WERI-Rb-1 (cell line): ENCODE measurements at regions not wholly inside any gene's neighbourhood (a gene's known extent, or its start where the extent isn't known, plus 50 kb on each side); places are given as distances from the start of the nearest gene placed in this dataset.

ENCODE experiments used
- DNase-seq: peaks from one replicate; pipeline ENCODE4 v3.0.0-alpha.2; 2020
- H3K27ac ChIP-seq: fragments of 250-450 bp; sonication (Bioruptor Pico); 2 replicates; pipeline ENCODE4 v1.5.1; 2020; ENCODE audit warnings: mild to moderate bottlenecking, moderate library complexity
- H3K27me3 ChIP-seq: fragments of 250-450 bp; sonication (Bioruptor Pico); 2 replicates; pipeline ENCODE4 v1.5.1; 2021; ENCODE audit warnings: mild to moderate bottlenecking, low read depth, moderate library complexity; ENCODE audit not compliant: insufficient read depth, severe bottlenecking
- H3K36me3 ChIP-seq: fragments of 250-450 bp; sonication (Bioruptor Pico); 2 replicates; pipeline ENCODE4 v1.5.1; 2020; ENCODE audit warnings: mild to moderate bottlenecking, moderate library complexity
- H3K4me3 ChIP-seq: 2 replicates; pipeline ENCODE4 v1.5.1; 2011; ENCODE audit warnings: low read depth, mild to moderate bottlenecking, control low read depth, low read length
- H3K9me3 ChIP-seq: fragments of 250-450 bp; sonication (Bioruptor Pico); 2 replicates; pipeline ENCODE4 v1.5.1; 2021; ENCODE audit warnings: mild to moderate bottlenecking, moderate library complexity; ENCODE audit not compliant: severe bottlenecking
- TF ChIP-seq, protein P1 (sequence below): IDR thresholded peaks from 2 replicates; pipeline ENCODE4 v1.5.1; 2011; ENCODE audit warnings: low read depth, mild to moderate bottlenecking, control low read depth, inconsistent platforms, low read length

DNA sequence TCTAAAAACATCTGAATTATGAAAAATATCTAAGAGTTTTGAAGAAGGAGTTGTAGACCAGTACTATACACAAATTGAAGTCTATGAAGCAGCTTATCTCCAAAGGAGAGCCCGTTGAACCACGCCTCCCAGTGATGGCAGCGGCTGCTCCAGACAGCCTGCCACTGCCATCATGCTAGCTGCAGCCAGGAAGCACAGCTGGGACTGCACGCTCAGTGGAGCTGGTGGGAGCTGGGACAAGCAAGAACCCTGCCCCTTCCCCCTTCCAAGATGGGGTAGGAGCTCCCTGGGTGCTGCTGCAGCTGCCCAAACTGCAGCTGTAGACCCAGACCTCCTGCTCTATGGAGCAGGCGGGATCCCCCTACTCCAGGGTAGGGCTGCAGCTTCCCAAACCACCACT, 124.7 kb upstream of the SPATS2L start:
- Histone ChIP-seq H3K4me3 (no peak overlapping the region), H3K9me3 (no peaks in the 10 kb centered on the region), H3K27me3 (no peaks in the 10 kb centered on the region), H3K36me3 (no peaks in the 10 kb centered on the region), H3K27ac (no peak overlapping the region)
- no peak for DNase-seq
- TF ChIP-seq, protein P1, sequence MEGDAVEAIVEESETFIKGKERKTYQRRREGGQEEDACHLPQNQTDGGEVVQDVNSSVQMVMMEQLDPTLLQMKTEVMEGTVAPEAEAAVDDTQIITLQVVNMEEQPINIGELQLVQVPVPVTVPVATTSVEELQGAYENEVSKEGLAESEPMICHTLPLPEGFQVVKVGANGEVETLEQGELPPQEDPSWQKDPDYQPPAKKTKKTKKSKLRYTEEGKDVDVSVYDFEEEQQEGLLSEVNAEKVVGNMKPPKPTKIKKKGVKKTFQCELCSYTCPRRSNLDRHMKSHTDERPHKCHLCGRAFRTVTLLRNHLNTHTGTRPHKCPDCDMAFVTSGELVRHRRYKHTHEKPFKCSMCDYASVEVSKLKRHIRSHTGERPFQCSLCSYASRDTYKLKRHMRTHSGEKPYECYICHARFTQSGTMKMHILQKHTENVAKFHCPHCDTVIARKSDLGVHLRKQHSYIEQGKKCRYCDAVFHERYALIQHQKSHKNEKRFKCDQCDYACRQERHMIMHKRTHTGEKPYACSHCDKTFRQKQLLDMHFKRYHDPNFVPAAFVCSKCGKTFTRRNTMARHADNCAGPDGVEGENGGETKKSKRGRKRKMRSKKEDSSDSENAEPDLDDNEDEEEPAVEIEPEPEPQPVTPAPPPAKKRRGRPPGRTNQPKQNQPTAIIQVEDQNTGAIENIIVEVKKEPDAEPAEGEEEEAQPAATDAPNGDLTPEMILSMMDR, result no peak

DNA sequence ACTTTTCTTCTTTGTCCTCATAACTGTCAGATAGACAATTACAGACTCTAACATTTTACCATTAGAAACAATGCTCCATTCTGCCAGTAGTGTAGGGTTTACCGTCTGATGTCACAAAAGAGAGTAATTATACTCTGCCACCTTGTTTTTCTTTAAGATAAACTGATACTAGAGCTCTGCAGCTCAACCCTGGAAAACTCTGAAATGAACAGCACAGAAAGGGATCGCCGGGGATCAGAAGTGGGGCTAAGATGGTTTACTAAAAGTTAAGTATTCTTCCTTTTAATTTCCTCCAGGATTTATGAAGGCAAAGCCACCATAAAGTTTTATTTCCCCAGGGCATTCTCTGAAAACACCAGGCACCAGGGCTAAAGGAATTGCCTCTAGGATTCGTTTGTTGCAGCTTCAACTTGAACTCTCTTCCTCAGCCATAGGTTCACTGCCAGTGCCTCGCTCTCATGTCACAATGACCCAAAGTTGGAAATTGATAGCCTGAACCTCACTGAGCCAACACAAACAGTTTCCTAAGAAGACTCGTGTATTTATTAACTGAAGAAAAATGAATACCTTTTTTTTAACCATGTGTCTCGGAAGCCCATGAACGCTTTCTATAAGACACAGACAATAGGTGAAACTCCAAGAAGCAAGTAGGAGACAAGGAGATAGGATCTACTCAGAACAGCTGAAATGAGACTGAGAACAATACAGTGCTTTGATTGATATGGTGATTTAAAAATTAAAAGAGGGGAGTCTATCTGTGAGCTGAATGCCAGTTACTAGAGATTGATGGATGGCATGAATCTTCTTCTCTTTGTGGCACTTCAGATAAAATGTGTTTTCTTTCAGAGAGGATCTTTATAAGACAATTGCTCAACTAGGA, 121.5 kb upstream of the SPATS2L start:
- no peak for DNase-seq
- TF ChIP-seq, protein P1, result no peak

DNA sequence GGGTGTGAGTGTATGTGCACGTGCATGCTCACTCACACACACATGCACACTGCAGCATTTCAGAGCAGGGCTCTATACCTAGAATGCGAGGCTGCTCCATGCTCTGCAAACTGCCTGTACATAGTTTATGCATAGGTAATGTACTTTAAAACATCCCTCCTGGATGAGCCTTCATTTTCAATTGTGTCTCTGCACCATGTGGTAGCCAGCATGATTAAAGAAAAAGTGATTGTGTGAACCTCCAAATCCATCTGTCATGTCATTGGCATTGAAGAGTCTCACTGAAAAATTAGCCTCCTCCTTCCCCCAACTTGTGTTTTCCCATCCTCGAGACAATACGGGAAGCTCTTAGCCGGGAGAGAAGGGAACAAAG, 120.9 kb upstream of the SPATS2L start:
- TF ChIP-seq, protein P1, result no peak
- Histone ChIP-seq H3K27me3 (no peaks in the 10 kb centered on the region), H3K36me3 (no peaks in the 10 kb centered on the region), H3K27ac (no peak overlapping the region), H3K9me3 (no peaks in the 10 kb centered on the region), H3K4me3 (no peak overlapping the region)
- no peak for DNase-seq

More for the DNA sequence above, 121.5 kb upstream of the SPATS2L start:
- Histone ChIP-seq H3K9me3 (no peaks in the 10 kb centered on the region), H3K4me3 (no peak overlapping the region), H3K36me3 (no peaks in the 10 kb centered on the region), H3K27me3 (no peaks in the 10 kb centered on the region), H3K27ac (no peak overlapping the region)

GRCh38 chr2:200186002-200186401, 120.5 kb upstream of the SPATS2L start:
- no peaks in the 10 kb centered on the region for H3K9me3 ChIP-seq
- H3K36me3 ChIP-seq, result no peaks in the 10 kb centered on the region
- no peaks in the 10 kb centered on the region for H3K27me3 ChIP-seq
- H3K4me3 ChIP-seq, result no peak overlapping the region
- no peak for DNase-seq
- TF ChIP-seq, protein P1, result no peak
- H3K27ac ChIP-seq, result no peak overlapping the region

DNA sequence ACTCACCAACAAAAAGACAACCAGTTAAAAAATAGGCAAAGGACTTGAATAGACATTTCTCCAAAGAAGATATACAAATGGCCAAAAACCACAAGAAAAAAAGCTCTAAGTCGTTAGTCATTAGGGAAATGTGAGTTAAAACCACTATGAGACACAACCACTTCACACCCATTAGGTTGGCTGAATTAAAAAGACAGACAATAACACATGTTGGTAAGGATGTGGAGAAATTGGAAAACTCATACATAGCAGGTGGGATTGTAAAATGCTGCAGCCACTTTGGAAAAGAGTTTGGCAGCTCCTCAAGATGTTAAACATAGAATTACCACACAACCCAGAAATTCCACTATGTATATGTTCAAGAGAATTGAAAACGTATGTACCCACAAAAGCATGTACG, 117.6 kb upstream of the SPATS2L start:
- Histone ChIP-seq H3K36me3 (no peaks in the 10 kb centered on the region), H3K27ac (no peak overlapping the region), H3K9me3 (no peaks in the 10 kb centered on the region), H3K4me3 (no peak overlapping the region), H3K27me3 (no peaks in the 10 kb centered on the region)
- no peak for DNase-seq
- TF ChIP-seq, protein P1, result no peak

DNA sequence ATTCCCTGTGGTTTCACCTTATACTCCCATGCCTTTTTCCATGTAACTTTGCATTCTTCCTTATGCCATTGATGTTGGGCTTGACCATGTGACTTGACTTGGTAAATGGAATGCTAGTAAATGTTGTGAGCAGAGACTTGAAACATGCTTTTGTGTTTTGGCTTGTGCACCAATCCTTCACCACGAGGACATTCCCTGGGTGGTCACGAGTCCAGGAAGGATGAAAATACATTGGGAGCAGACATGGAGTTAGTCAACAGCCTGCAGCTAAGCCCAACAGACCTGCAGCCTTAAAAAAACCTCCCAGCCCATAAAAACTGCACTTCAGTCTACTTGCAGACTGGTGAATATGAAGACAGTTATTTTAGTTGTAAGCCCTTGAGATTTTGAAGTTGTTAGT, 116.5 kb upstream of the SPATS2L start:
- Histone ChIP-seq H3K27ac (no peak overlapping the region), H3K27me3 (no peaks in the 10 kb centered on the region)
- TF ChIP-seq, protein P1, result no peak

More for the DNA sequence above, 116.5 kb upstream of the SPATS2L start:
- H3K9me3 ChIP-seq, result no peaks in the 10 kb centered on the region
- H3K4me3 ChIP-seq, result no peak overlapping the region
- H3K36me3 ChIP-seq, result no peaks in the 10 kb centered on the region
- no peak for DNase-seq
